Ovary (tissue), 3 donors: ENCODE measurements at regions not wholly inside any gene's neighbourhood (a gene's known extent, or its start where the extent isn't known, plus 50 kb on each side); places are given as distances from the start of the nearest gene placed in this dataset.

Experiments
- CTCF ChIP-seq, 3 donors: fragments of 450-650 bp in 2 of 3; fragments of 200-600 bp in 1 of 3; IDR thresholded peaks; one replicate each; pipeline versions ENCODE4 v1.5.1 to v1.8.0; 2016 to 2022; ENCODE audit warnings: antibody characterized with exemption in 3 of 3, mild to moderate bottlenecking in 1 of 3
- POLR2A ChIP-seq: fragments of 450-650 bp; IDR thresholded peaks from one replicate; pipeline ENCODE4 v1.6.1; 2017; ENCODE audit warnings: antibody characterized with exemption, mild to moderate bottlenecking, moderate library complexity
- donor health status: DM: no; HTN: no; CAD: no.

- no peak for TF ChIP-seq CTCF (IDR thresholded peaks at IDR 0.05)
- TF ChIP-seq POLR2A = no peak
Measured at GRCh38 chr10:124321433-124322089, 97.2 kb downstream of the OAT start.
